ENCODE measurements at regions not wholly inside any gene's neighbourhood (a gene's known extent, or its start where the extent isn't known, plus 50 kb on each side); places are given as distances from the start of the nearest gene placed in this dataset.

DNA sequence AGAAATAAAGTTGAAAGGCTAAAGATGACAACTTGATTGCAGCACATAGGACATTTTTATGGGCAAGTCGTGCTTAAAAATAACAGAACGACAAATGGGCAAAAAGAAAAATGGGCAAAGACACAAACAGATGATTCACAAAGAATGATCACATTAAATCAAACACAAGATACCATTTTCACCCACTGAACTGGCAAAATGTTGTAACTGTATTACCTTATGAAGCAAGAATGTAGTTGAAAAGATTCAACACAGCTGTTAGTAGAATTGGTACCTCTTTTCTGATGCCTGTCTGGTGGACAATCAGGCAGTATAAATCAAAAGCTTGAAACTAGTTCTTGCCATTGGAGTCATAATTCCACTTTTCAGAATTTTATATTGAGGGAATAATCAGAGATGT lies 81.0 kb upstream of the PALM2AKAP2 start:
- Histone ChIP-seq H3K56ac (ENCODE audit: extremely low read depth, insufficient read depth, low read length) (no peak overlapping the region), H3K9ac (ENCODE audit: low read depth, low read length) (no peak overlapping the region), H3K4me2 (ENCODE audit: low read depth, low read length) (no peak overlapping the region), H3K27ac (ENCODE audit: insufficient read depth, low read length) (no peak overlapping the region), H4K91ac (ENCODE audit: insufficient read depth, low read depth, low read length) (no peak overlapping the region), H2AFZ (replicated peaks; ENCODE audit: low read length, poor library complexity) (no peak overlapping the region), H4K8ac (ENCODE audit: low read depth in 2 of 2, low read length in 2 of 2) (no peak overlapping the region), H2BK5ac (ENCODE audit: low read depth, low read length, poor library complexity, severe bottlenecking) (no peak overlapping the region), H3K4me1 (ENCODE audit: control insufficient read depth, insufficient read depth, low read length) (no peaks in the 10 kb centered on the region), H3K18ac (ENCODE audit: low read depth, low read length) (no peak overlapping the region), H2AK9ac (replicated peaks; ENCODE audit: low read depth, low read length, poor library complexity) (no peak overlapping the region), H3K14ac (replicated peaks; ENCODE audit: low read depth, low read length) (no peak overlapping the region), H2BK15ac (ENCODE audit: low read depth, low read length) (no peak overlapping the region), H3K79me1 (ENCODE audit: low read depth in 1 of 2, low read length in 2 of 2) (no peaks in the 10 kb centered on the region), H3K9me3 (ENCODE audit: control insufficient read depth, insufficient read depth, low read length) (no peaks in the 10 kb centered on the region), H3K27me3 (ENCODE audit: control insufficient read depth, insufficient read depth, low read length) (peaks cover 8% of the 10 kb centered on the region), H3K23ac (ENCODE audit: low read depth, low read length) (no peak overlapping the region), H2BK20ac (ENCODE audit: low read depth, low read length) (no peak overlapping the region), H4K5ac (ENCODE audit: low read depth, low read length) (no peak overlapping the region), H3K4ac (ENCODE audit: low read depth, low read length) (no peak overlapping the region), H3K36me3 (ENCODE audit: control insufficient read depth, insufficient read depth, low read length) (no peaks in the 10 kb centered on the region), H4K20me1 (ENCODE audit: insufficient read depth, low read length) (no peaks in the 10 kb centered on the region), H2BK120ac (ENCODE audit: low read depth, low read length) (no peak overlapping the region), H3K9me1 (ENCODE audit: insufficient read depth, low read length) (no peaks in the 10 kb centered on the region), H3K4me3 (ENCODE audit: insufficient read depth, low read depth, low read length) (no peak overlapping the region), H2AK5ac (ENCODE audit: low read depth, low read length) (no peak overlapping the region)
- ChIA-PET CTCF (no interaction called here), POLR2A (ENCODE audit: unreplicated experiment) (no interaction called here)
- DNase-seq (no peak), ATAC-seq (ENCODE audit: low read depth) (no peak)
- in situ Hi-C loops (cut with MboI; ENCODE audit: low sequenced_read_pairs): no loop called here
- intact Hi-C loops (cut with micrococcal nuclease): no loop called here
- no CpG with 5 or more reads among the region's 2 CpGs for WGBS, 2 experiments (ENCODE audit: extremely low coverage in 2 of 2, insufficient read length in 1 of 2)
- peak; percentile 39; the same call in 1 of the 2 replicates for TF ChIP-seq CEBPB (IDR thresholded peaks at IDR 0.05; ENCODE audit: low read depth, low read length)
- no peak for TF ChIP-seq BHLHE40 (IDR thresholded peaks at IDR 0.05; ENCODE audit: low read depth, low read length)
- no TSS peak for BruUV-seq (replicated peaks)
- dilution Hi-C loops (cut with HindIII; ENCODE audit: low sequenced_read_pairs, unreplicated experiment): no loop called here

Data from IMR-90 (cell line).